Coronary artery (tissue), 2 donors: ENCODE measurements at regions not wholly inside any gene's neighbourhood (a gene's known extent, or its start where the extent isn't known, plus 50 kb on each side); places are given as distances from the start of the nearest gene placed in this dataset.

Source experiments
- DNase-seq: peaks from one replicate; pipeline ENCODE4 v3.0.0-alpha.2; 2017; ENCODE audit warnings: low spot score
- H3K27ac ChIP-seq, 2 donors: fragments of 200-600 bp; sonication (generic); one replicate each; pipeline ENCODE4 v1.5.1; 2016 to 2019
- H3K4me3 ChIP-seq: fragments of 200-600 bp; sonication (generic); 2 replicates; pipeline ENCODE4 v1.5.1; 2016; ENCODE audit warnings: mild to moderate bottlenecking, moderate library complexity
- CTCF ChIP-seq: fragments of 200-600 bp; sonication (generic); IDR thresholded peaks from one replicate; pipeline ENCODE4 v1.5.1; 2019; ENCODE audit warnings: antibody characterized with exemption

DNA sequence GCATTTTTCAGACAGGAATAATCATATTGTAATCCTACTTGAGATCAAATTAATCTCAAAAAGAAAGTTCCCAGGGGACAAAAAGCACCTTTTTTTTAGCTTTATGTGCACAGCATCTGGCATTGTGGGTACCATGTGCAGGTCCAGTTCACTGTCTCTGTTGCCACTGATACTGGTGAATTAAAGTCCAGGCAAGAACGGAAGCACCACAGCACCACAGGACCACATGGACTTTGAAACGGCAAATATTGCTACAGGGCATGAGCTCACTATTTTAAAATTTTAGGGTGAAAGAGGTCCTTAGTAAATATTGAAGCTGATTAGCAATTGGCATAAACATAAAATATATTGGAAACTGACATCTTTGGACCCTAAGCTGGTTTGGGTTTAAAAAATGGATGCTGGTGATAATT lies 709.0 kb downstream of the EPM2A start:
- DNase-seq = no peak
- TF ChIP-seq CTCF = no peak
- Histone ChIP-seq H3K4me3 (no peak overlapping the region), H3K27ac (no peak overlapping the region)

DNA sequence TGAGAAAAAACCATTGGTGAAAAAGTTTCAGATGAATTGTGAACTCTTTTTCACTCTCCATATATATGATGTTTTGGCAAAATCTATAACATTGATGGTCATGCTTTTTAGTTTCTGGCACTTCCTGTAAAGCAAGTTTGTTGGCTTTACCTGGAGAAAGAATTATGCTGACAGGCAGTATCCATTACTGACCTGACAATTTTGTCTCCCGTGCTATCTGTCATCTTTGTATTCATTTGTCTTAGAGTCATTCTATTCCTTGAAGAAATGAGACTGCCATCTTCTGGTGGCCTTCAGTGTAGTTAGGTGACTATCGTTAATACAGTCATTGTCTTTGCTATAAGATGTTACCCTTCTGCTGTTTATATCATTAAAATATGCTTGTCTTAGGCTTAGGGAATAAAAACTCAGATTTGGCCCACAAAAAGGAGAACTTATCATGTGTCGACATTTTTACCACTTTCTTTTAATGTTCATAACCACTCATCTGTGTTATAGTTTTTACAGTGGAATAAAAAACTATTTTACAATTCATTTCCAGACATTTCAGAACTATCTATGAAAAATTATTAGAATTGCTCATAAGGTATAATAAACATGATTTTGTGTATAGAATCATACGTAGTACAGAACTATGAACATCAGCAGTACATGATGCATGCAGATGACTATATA lies 707.0 kb downstream of the EPM2A start:
- Histone ChIP-seq H3K27ac (no peak overlapping the region), H3K4me3 (no peak overlapping the region)
- DNase-seq = no peak
- no peak for TF ChIP-seq CTCF

- no peak for TF ChIP-seq CTCF
- Histone ChIP-seq H3K4me3 (no peak overlapping the region), H3K27ac (no peak overlapping the region)
- no peak for DNase-seq
Observed at GRCh38 chr6:145031001-145031400, 704.3 kb downstream of the EPM2A start.

DNA sequence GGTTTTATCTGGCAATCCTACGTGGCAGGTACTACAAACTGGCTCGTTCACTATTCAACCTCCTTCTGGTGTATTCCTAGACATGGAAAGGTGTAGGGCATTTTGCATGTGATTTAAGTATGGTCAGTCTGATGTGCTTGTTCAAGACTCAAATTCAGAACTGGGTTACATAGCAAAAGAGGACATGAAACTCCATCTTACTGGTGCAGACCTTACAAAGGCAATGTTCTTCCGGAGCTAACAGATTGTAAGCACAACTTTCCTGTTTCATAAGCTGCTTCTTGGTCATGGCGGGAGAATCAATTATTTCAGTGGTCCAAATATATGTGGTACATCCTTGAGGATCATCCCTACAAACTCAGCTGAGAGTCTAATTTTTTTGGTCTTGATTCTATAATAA lies 703.4 kb downstream of the EPM2A start:
- Histone ChIP-seq H3K4me3 (no peak overlapping the region), H3K27ac (no peak overlapping the region)
- TF ChIP-seq CTCF = no peak
- DNase-seq = no peak

DNA sequence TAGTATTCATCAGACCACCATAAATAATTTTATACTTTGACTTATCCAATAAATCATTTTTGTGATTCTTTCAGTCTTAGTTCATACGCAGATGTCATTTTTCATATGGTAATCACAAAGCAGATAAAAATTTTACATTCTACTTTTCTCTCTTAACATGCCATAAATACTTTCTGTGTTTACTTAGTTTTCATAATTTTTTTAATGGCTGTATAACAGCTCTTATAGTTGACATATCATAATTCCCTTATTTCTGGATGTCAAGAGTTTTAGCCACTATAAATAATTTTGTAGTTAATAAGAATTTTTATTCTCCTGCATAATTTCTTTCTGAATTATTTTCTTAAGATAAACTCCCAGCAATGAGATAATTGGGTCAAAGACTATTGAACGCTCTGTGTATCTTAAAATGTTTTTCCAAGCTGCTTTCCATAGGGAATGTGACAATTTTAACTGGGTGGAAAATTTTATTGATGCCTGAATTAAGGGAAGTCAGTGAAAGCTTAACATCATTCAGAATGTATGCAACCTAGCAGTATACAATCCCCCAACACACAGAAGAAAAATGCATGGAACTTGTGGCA lies 702.7 kb downstream of the EPM2A start:
- no peak for TF ChIP-seq CTCF
- DNase-seq = no peak
- no peak overlapping the region for H3K4me3 ChIP-seq

DNA sequence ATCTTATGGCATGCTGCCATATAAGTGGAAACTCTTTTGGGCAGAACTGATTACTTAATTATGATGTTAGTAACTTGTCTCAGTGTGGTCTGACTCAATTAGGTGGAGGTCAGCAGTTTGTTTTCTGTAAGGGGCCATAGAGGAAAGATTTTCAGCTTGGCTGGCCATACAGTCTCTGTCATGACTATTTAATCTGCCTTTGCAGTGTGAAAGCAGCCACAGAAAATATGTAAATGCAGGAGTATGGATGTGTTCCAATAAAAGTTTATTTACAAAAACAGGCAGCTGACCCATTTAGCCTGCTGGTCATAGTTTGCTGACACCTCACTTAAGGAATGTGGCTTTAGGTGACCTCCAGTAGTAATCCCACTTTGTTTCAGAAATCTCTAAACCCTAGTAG lies 700.7 kb downstream of the EPM2A start:
- DNase-seq = no peak
- TF ChIP-seq CTCF = no peak
- no peak overlapping the region for H3K27ac ChIP-seq
- H3K4me3 ChIP-seq = no peak overlapping the region

More for the DNA sequence above, 702.7 kb downstream of the EPM2A start:
- H3K27ac ChIP-seq = no peak overlapping the region

DNA sequence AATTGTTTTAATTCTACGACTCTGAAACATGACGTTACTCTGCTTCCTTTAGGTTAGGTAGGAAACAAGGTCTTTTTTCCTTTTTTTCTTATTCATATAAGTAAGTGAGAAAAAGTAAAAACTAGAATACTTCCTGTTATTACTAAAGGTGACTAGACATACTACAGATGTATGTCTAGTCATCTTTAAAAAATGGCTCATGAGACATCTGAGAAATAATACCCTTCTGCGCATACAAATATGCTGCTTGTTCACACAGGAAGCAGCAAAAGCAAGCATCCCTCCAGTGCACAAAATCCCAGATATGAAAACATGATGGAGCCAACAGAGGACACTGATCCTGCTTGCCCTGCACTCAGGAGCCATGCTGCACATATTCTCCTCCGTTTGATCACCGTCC lies 699.1 kb downstream of the EPM2A start:
- no peak for TF ChIP-seq CTCF
- DNase-seq = no peak

More for the DNA sequence above, 699.1 kb downstream of the EPM2A start:
- Histone ChIP-seq H3K4me3 (no peak overlapping the region), H3K27ac (no peak overlapping the region)
